ENCODE measurements at regions not wholly inside any gene's neighbourhood (a gene's known extent, or its start where the extent isn't known, plus 50 kb on each side); places are given as distances from the start of the nearest gene placed in this dataset.

- peaks cover 0 to 4% (median 0%) of the 10 kb centered on the region in 12 donors for H3K4me1 ChIP-seq
- H3K27me3 ChIP-seq = peaks cover 0 to 8% (median 0%) of the 10 kb centered on the region in 9 donors
- DNase-seq (no peak), ATAC-seq (no peak)
- H3K27ac ChIP-seq = no peak overlapping the region
- 63 to 78% (median 70%) methylated on average over 2 of the region's 2 CpGs for WGBS, 4 donors
- H3K9me3 ChIP-seq = no peaks in the 10 kb centered on the region
- H3K36me3 ChIP-seq = no peaks in the 10 kb centered on the region
- H3K4me3 ChIP-seq = no peak overlapping the region
- TF ChIP-seq CTCF (IDR thresholded peaks at IDR 0.05) (no peak), POLR2A (IDR thresholded peaks at IDR 0.05) (no peak)
- intact Hi-C loops (cut with DNase I) = no loop called here
Measured at GRCh38 chr16:87196661-87197060, 120.5 kb downstream of the C16orf95 start.

GRCh38 chr16:87198328-87198832 is 118.8 kb downstream of the C16orf95 start:
- TF ChIP-seq CTCF (IDR thresholded peaks at IDR 0.05) (no peak), POLR2A (IDR thresholded peaks at IDR 0.05) (no peak)
- H3K9me3 ChIP-seq = peaks cover 0 to 3% (median 0%) of the 10 kb centered on the region in 12 donors
- ATAC-seq (no peak), DNase-seq (no peak)
- H3K27me3 ChIP-seq = peaks cover 0 to 8% (median 0%) of the 10 kb centered on the region in 9 donors
- intact Hi-C loops (cut with DNase I) = no loop called here
- H3K4me3 ChIP-seq = no peak overlapping the region
- H3K4me1 ChIP-seq = peaks cover 0 to 8% (median 0%) of the 10 kb centered on the region in 12 donors
- no peak overlapping the region for H3K27ac ChIP-seq
- 39 to 45% (median 43%) methylated on average over 8 of the region's 8 CpGs for WGBS, 4 donors
- H3K36me3 ChIP-seq = no peaks in the 10 kb centered on the region

- Histone ChIP-seq H3K27me3 (peaks cover 0 to 8% (median 0%) of the 10 kb centered on the region in 9 donors), H3K4me3 (no peak overlapping the region), H3K9me3 (peaks cover 0 to 3% (median 0%) of the 10 kb centered on the region in 12 donors), H3K27ac (no peak overlapping the region), H3K36me3 (no peaks in the 10 kb centered on the region), H3K4me1 (peaks cover 0 to 8% (median 0%) of the 10 kb centered on the region in 12 donors)
- 72 to 83% (median 76%) methylated on average over 8 of the region's 8 CpGs for whole genome bisulfite sequencing, 4 donors
- no peak for TF ChIP-seq CTCF (IDR thresholded peaks at IDR 0.05)
- no peak for TF ChIP-seq POLR2A (IDR thresholded peaks at IDR 0.05)
- DNase-seq = no peak
- ATAC-seq = no peak
- intact Hi-C loops (cut with DNase I) = no loop called here
Measured at GRCh38 chr16:87198881-87199280, 118.3 kb downstream of the C16orf95 start.

GRCh38 chr16:87199379-87199778 is 117.8 kb downstream of the C16orf95 start:
- no peak overlapping the region for H3K27ac ChIP-seq
- H3K4me1 ChIP-seq = peaks cover 0 to 8% (median 0%) of the 10 kb centered on the region in 12 donors
- ATAC-seq = no peak
- intact Hi-C loops (cut with DNase I) = no loop called here
- no peaks in the 10 kb centered on the region for H3K36me3 ChIP-seq
- peaks cover 0 to 10% (median 0%) of the 10 kb centered on the region in 9 donors for H3K27me3 ChIP-seq
- peaks cover 0 to 3% (median 0%) of the 10 kb centered on the region in 12 donors for H3K9me3 ChIP-seq
- H3K4me3 ChIP-seq = no peak overlapping the region
- no peak for DNase-seq
- TF ChIP-seq CTCF (IDR thresholded peaks at IDR 0.05) (no peak), POLR2A (IDR thresholded peaks at IDR 0.05) (no peak)
- 78 to 89% (median 88%) methylated on average over 3 of the region's 3 CpGs for WGBS, 4 donors

Data from heart left ventricle (tissue), 16 donors.